Mesendoderm (in vitro differentiated cells): ENCODE measurements at regions not wholly inside any gene's neighbourhood (a gene's known extent, or its start where the extent isn't known, plus 50 kb on each side); places are given as distances from the start of the nearest gene placed in this dataset.
"Not testable (repeated sequence)": the region's sequence is repeated elsewhere in the genome, so short reads cannot be mapped to it uniquely, and the experiment has no call there.

Experiments
- DNase-seq: peaks from one replicate; pipeline ENCODE4 v3.0.0; 2013
- H2AK5ac ChIP-seq: 2 replicates; pipeline ENCODE4 v1.6.1; 2013; ENCODE audit warnings: low read length, inconsistent platforms
- H2BK120ac ChIP-seq: 2 replicates; pipeline ENCODE4 v1.6.1; 2013; ENCODE audit warnings: low read depth, mild to moderate bottlenecking, low read length, moderate library complexity, mixed read lengths
- H2BK15ac ChIP-seq: replicated peaks from 2 replicates; pipeline ENCODE4 v1.6.1; 2013; ENCODE audit warnings: low read depth, mild to moderate bottlenecking, moderate library complexity
- H2BK5ac ChIP-seq: 2 replicates; pipeline ENCODE4 v1.6.1; 2013; ENCODE audit warnings: low read length, inconsistent platforms
- H3K18ac ChIP-seq: 2 replicates; pipeline ENCODE4 v1.6.1; 2013; ENCODE audit warnings: mild to moderate bottlenecking, low read length, mixed read lengths
- H3K23ac ChIP-seq: one replicate; pipeline ENCODE4 v1.6.1; 2013; ENCODE audit warnings: low read length
- H3K27ac ChIP-seq: 2 replicates; pipeline ENCODE4 v1.5.1; 2013; ENCODE audit warnings: low read depth, mild to moderate bottlenecking, inconsistent platforms, low read length, moderate library complexity
- H3K27me3 ChIP-seq: 2 replicates; pipeline ENCODE4 v1.6.1; 2013; ENCODE audit warnings: low read length, control low read depth, mild to moderate bottlenecking, inconsistent platforms; ENCODE audit not compliant: insufficient read depth, poor library complexity
- H3K36me3 ChIP-seq: 2 replicates; pipeline ENCODE4 v1.6.1; 2013; ENCODE audit warnings: low read length, inconsistent platforms; ENCODE audit not compliant: control insufficient read depth, insufficient read depth
- H3K4ac ChIP-seq: one replicate; pipeline ENCODE4 v1.6.1; 2013; ENCODE audit warnings: low read depth, mild to moderate bottlenecking, low read length, moderate library complexity
- H3K4me1 ChIP-seq: 2 replicates; pipeline ENCODE4 v1.6.1; 2013; ENCODE audit warnings: low read depth, low read length, inconsistent platforms; ENCODE audit not compliant: control insufficient read depth
- H3K4me2 ChIP-seq: 2 replicates; pipeline ENCODE4 v1.6.1; 2013; ENCODE audit warnings: low read length
- H3K4me3 ChIP-seq: 2 replicates; pipeline ENCODE4 v1.5.1; 2013; ENCODE audit warnings: mild to moderate bottlenecking, low read length
- H3K56ac ChIP-seq: one replicate; pipeline ENCODE4 v1.6.1; 2013; ENCODE audit warnings: low read length
- H3K79me1 ChIP-seq: 2 replicates; pipeline ENCODE4 v1.6.1; 2013; ENCODE audit warnings: low read length, inconsistent platforms
- H3K79me2 ChIP-seq: 2 replicates; pipeline ENCODE4 v1.6.1; 2013; ENCODE audit warnings: mild to moderate bottlenecking, low read length; ENCODE audit not compliant: control insufficient read depth, insufficient read depth
- H3K9ac ChIP-seq: 2 replicates; pipeline ENCODE4 v1.6.1; 2013; ENCODE audit warnings: low read length, inconsistent platforms
- H4K5ac ChIP-seq: one replicate; pipeline ENCODE4 v1.6.1; 2013; ENCODE audit warnings: low read length
- H4K8ac ChIP-seq: one replicate; pipeline ENCODE4 v1.6.1; 2013; ENCODE audit warnings: low read depth, mild to moderate bottlenecking, control low read depth, low read length, moderate library complexity
- WGBS: extraction: QIAGEN DNeasy Blood & Tissue Kit; methylation state at CpG from one replicate; pipeline ENCODE4 v1.1.7; 2013; ENCODE audit warnings: low lambda C conversion rate, missing lambda C conversion rate; ENCODE audit not compliant: insufficient coverage; ENCODE audit errors: extremely low coverage; 5-methylcytosine and 5-hydroxymethylcytosine counted together

DNA sequence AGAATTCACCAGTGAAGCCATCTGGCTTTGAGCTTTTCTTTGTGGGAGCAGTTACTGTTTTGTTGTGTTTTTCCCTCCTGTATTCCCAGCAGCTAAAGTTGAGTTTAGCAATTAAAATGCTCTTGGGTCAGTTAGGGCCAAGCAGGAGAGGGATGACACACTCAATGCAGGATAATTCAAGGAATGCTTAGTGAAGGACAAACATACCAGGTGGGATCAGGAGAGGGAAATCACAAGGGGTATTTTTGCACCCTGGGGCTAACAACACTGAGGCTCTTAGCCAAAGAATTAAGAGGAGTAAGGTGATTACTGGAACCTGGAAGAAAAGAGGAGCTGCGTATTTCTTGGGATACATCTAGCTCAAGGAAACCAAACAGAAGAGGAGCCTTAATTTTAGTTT is 82.4 kb upstream of the KCND2 start:
- H4K8ac ChIP-seq, result no peak overlapping the region
- no peak overlapping the region for H3K23ac ChIP-seq
- H3K36me3 ChIP-seq, result no peaks in the 10 kb centered on the region
- peak; percentile 71 for DNase-seq
- no peak overlapping the region for H2BK15ac ChIP-seq
- H3K79me2 ChIP-seq, result no peaks in the 10 kb centered on the region
- H3K27me3 ChIP-seq, result no peaks in the 10 kb centered on the region
- H3K4me2 ChIP-seq, result no peak overlapping the region
- H3K9ac ChIP-seq, result no peak overlapping the region
- H2AK5ac ChIP-seq, result no peak overlapping the region
- H3K4ac ChIP-seq, result no peak overlapping the region
- H2BK120ac ChIP-seq, result no peak overlapping the region
- H3K27ac ChIP-seq, result no peak overlapping the region
- H4K5ac ChIP-seq, result no peak overlapping the region
- no peaks in the 10 kb centered on the region for H3K79me1 ChIP-seq
- H3K56ac ChIP-seq, result no peak overlapping the region
- WGBS, result no CpG with 5 or more reads among the region's 1 CpG
- H3K4me3 ChIP-seq, result no peak overlapping the region
- no peak overlapping the region for H2BK5ac ChIP-seq
- H3K18ac ChIP-seq, result no peak overlapping the region
- H3K4me1 ChIP-seq, result peaks cover 2% of the 10 kb centered on the region

DNA sequence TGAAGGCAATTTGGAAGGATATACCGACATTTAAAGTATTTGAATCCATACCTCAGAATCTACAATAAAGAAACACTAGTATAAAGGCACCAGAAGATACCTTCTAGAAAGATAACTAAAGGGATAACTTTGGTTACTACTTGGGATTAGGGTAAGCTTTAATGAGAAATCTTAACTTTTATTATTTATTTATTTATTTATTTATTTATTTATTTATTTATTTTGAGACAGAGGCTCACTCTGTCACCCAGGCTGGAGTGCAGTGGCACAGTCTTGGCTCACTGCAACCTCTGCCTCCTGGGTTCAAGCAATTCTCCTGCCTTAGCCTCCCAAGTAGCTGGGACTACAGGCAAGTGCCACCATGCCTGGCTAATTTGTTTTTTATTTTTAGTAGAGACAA is 81.6 kb upstream of the KCND2 start:
- H2AK5ac ChIP-seq, H3K18ac ChIP-seq, H4K5ac ChIP-seq, H3K79me1 ChIP-seq, H3K56ac ChIP-seq, H3K4ac ChIP-seq, H3K23ac ChIP-seq, H4K8ac ChIP-seq, H3K4me2 ChIP-seq, H3K4me3 ChIP-seq, H3K27ac ChIP-seq, H2BK5ac ChIP-seq, H3K4me1 ChIP-seq, H3K27me3 ChIP-seq, H2BK15ac ChIP-seq, DNase-seq, H3K36me3 ChIP-seq, H3K79me2 ChIP-seq, H3K9ac ChIP-seq, H2BK120ac ChIP-seq: not testable (repeated sequence)
- no CpG with 5 or more reads among the region's 1 CpG for WGBS

DNA sequence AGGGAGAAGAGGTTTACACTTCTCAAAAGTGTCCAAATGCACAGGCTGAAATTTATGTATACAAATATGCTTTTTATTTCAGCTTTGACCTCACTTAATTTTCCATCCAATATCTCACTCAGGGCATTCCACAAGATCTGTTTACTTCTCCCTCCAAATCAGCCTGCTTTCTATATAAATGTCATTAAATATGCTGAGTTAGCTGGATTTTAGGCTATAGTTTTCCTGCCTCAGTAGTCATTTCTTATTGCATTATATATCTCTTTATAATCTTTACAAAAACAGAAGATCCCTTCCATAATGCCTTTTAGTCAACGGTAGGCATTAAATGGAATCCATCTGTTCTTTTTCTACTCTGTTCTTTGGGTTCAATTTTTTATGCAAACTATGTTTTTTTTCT is 71.7 kb upstream of the KCND2 start:
- Histone ChIP-seq H3K23ac (no peak overlapping the region), H3K4me3 (no peak overlapping the region), H3K27me3 (no peaks in the 10 kb centered on the region), H2AK5ac (no peak overlapping the region), H2BK120ac (no peak overlapping the region), H3K9ac (no peak overlapping the region), H3K27ac (no peak overlapping the region), H3K79me1 (no peaks in the 10 kb centered on the region), H3K79me2 (no peaks in the 10 kb centered on the region), H2BK5ac (no peak overlapping the region), H4K5ac (no peak overlapping the region), H3K18ac (no peak overlapping the region), H3K36me3 (no peaks in the 10 kb centered on the region), H3K56ac (no peak overlapping the region), H3K4ac (no peak overlapping the region), H4K8ac (no peak overlapping the region), H3K4me1 (no peaks in the 10 kb centered on the region), H3K4me2 (no peak overlapping the region), H2BK15ac (no peak overlapping the region)
- no peak for DNase-seq
- no CpG with 5 or more reads among the region's 1 CpG for WGBS

DNA sequence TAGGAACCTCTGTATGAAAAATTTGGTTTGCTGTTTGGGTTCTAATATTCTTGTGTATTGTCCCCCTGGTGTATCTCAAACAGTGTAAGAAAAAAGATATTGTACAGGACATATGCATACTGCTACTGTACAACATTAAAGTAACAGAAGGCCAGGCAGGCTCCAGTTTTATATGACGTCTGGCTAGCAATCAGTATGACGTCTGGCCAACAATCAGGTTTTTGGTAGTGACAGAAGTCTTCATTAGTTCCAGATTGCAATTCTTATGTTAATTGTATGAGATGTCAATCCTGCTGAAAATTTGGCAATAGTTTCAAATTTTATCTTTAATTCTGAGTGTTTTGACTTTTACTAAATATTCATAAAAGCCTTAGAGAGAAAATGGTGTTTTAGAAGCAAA is 67.9 kb upstream of the KCND2 start:
- H3K9ac ChIP-seq, result no peak overlapping the region
- no peak overlapping the region for H3K4ac ChIP-seq
- H2BK15ac ChIP-seq, result no peak overlapping the region
- no peak overlapping the region for H4K8ac ChIP-seq
- H3K27ac ChIP-seq, result no peak overlapping the region
- no peak overlapping the region for H3K4me2 ChIP-seq
- H2AK5ac ChIP-seq, result no peak overlapping the region
- H2BK5ac ChIP-seq, result no peak overlapping the region
- H3K56ac ChIP-seq, result no peak overlapping the region
- no peak overlapping the region for H3K4me3 ChIP-seq
- no peak overlapping the region for H4K5ac ChIP-seq
- H3K36me3 ChIP-seq, result no peaks in the 10 kb centered on the region
- no peak overlapping the region for H3K18ac ChIP-seq
- no peaks in the 10 kb centered on the region for H3K79me2 ChIP-seq
- no peaks in the 10 kb centered on the region for H3K27me3 ChIP-seq
- no peaks in the 10 kb centered on the region for H3K79me1 ChIP-seq
- H3K4me1 ChIP-seq, result no peaks in the 10 kb centered on the region
- DNase-seq, result no peak
- H3K23ac ChIP-seq, result no peak overlapping the region
- no peak overlapping the region for H2BK120ac ChIP-seq
- WGBS, result no CpG with 5 or more reads among the region's 2 CpGs

DNA sequence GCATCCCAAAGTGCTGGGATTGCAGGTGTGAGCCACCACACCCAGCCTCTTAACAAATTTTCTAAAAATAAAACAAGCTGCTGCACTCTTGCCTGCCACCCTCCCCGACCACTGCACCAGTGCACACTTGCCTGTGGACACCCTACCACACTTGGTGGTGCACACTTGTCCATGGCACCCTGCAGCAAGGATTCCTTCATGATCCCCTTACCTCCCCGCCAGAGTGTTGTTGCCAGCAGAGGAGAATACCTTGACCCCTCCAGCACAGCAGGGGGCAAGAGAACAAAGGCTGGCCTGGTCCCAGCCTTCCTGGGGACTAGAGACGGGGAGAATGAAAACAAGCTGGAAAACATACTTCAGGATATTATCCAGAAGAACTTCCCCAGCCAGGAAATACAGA is 65.9 kb upstream of the KCND2 start:
- Histone ChIP-seq H3K9ac (no peak overlapping the region), H3K27me3 (no peaks in the 10 kb centered on the region), H3K4me3 (no peak overlapping the region), H3K23ac (no peak overlapping the region), H2BK15ac (no peak overlapping the region), H4K8ac (no peak overlapping the region), H3K4ac (no peak overlapping the region), H3K4me2 (no peak overlapping the region), H3K79me1 (no peaks in the 10 kb centered on the region), H3K79me2 (no peaks in the 10 kb centered on the region), H2AK5ac (no peak overlapping the region), H2BK120ac (no peak overlapping the region), H3K56ac (no peak overlapping the region), H3K4me1 (no peaks in the 10 kb centered on the region), H3K18ac (no peak overlapping the region), H3K27ac (no peak overlapping the region), H2BK5ac (no peak overlapping the region), H3K36me3 (no peaks in the 10 kb centered on the region), H4K5ac (no peak overlapping the region)
- DNase-seq, result peak; percentile 7
- WGBS, result no CpG with 5 or more reads among the region's 3 CpGs

DNA sequence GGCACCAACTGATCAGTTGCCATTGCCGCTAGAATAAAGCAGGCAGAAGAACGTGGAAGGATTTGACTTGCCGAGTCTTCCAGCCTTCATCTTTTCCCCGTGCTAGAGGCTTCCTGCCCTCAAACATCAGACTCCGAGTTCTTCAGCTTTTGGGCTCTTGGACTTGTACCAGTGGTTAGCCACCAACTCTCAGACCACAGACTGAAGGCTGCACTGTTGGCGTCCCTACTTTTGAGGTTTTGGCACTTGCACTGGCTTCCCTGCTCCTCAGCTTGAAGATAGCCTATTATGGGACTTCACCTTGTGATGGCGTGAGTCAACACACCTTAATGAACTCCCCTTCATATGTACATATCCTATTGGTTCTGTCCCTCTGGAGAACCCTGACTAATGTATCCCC is 57.3 kb upstream of the KCND2 start:
- Histone ChIP-seq H3K79me1 (no peaks in the 10 kb centered on the region), H3K27me3 (no peaks in the 10 kb centered on the region), H4K8ac (no peak overlapping the region), H3K9ac (no peak overlapping the region), H3K56ac (no peak overlapping the region), H3K4me3 (no peak overlapping the region), H4K5ac (no peak overlapping the region), H3K4me1 (no peaks in the 10 kb centered on the region), H3K4me2 (no peak overlapping the region), H2BK5ac (no peak overlapping the region), H3K27ac (no peak overlapping the region), H3K4ac (no peak overlapping the region), H3K36me3 (no peaks in the 10 kb centered on the region), H3K18ac (no peak overlapping the region), H2BK120ac (no peak overlapping the region), H3K79me2 (no peaks in the 10 kb centered on the region), H3K23ac (no peak overlapping the region), H2AK5ac (no peak overlapping the region), H2BK15ac (no peak overlapping the region)
- DNase-seq, result no peak
- no CpG with 5 or more reads among the region's 7 CpGs for WGBS
